ENCODE measurements at regions not wholly inside any gene's neighbourhood (a gene's known extent, or its start where the extent isn't known, plus 50 kb on each side); places are given as distances from the start of the nearest gene placed in this dataset.

DNA sequence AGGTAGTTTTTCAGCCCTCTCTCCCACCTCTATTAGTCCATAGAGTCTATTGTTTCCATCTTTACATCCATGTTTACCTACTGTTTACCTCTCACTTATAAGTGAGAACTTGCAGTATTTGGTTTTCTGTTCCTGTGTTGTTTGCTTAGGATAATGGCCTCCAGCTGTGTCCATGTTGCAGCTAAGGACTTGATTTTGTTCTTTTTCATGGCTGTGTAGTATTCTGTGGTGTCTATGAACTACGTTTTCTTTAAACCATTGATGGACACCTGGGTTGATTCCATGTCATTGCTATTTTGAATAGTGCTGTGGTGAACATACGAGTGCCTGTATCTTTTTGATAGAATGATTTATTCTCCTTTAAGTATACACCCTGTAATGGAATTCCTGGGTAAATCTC, 292.4 kb downstream of the PHF14 start:
- TF ChIP-seq, protein P1, sequence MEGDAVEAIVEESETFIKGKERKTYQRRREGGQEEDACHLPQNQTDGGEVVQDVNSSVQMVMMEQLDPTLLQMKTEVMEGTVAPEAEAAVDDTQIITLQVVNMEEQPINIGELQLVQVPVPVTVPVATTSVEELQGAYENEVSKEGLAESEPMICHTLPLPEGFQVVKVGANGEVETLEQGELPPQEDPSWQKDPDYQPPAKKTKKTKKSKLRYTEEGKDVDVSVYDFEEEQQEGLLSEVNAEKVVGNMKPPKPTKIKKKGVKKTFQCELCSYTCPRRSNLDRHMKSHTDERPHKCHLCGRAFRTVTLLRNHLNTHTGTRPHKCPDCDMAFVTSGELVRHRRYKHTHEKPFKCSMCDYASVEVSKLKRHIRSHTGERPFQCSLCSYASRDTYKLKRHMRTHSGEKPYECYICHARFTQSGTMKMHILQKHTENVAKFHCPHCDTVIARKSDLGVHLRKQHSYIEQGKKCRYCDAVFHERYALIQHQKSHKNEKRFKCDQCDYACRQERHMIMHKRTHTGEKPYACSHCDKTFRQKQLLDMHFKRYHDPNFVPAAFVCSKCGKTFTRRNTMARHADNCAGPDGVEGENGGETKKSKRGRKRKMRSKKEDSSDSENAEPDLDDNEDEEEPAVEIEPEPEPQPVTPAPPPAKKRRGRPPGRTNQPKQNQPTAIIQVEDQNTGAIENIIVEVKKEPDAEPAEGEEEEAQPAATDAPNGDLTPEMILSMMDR (IDR thresholded peaks at IDR 0.05), result no peak
- no peak for TF ChIP-seq POLR2A (IDR thresholded peaks at IDR 0.05)
